Motor neuron (in vitro differentiated cells): ENCODE measurements at regions not wholly inside any gene's neighbourhood (a gene's known extent, or its start where the extent isn't known, plus 50 kb on each side); places are given as distances from the start of the nearest gene placed in this dataset.

Experiments
- ATAC-seq, 8 experiments: fragments of 200-7000 bp; cut with Tn5 transposase; replicated peaks in 6 of 8; 2 replicates each; pipeline ENCODE4 v1.8.0; 2021; ENCODE audit warnings: mild to moderate bottlenecking in 8 of 8, moderate library complexity in 8 of 8
- H3K27ac ChIP-seq, 2 donors: fragments of 250-450 bp; sonication (Bioruptor Pico); 2 replicates each; pipeline ENCODE4 v1.9.0; 2021; ENCODE audit warnings: antibody characterized with exemption in 2 of 2, mild to moderate bottlenecking in 2 of 2, moderate library complexity in 1 of 2
- H3K4me1 ChIP-seq, 2 donors: fragments of 250-450 bp; sonication (Bioruptor Pico); replicated peaks in 1 of 2; 2 replicates each; pipeline ENCODE4 v1.6.1; 2021; ENCODE audit warnings: antibody characterized with exemption in 2 of 2, mild to moderate bottlenecking in 2 of 2, moderate library complexity in 1 of 2
- H3K4me3 ChIP-seq, 5 donors: fragments of 250-450 bp; sonication (Bioruptor Pico); 2 replicates each; pipeline ENCODE4 v1.9.0; 2021; ENCODE audit warnings: antibody characterized with exemption in 5 of 5, mild to moderate bottlenecking in 5 of 5, moderate library complexity in 4 of 5
- WGBS, 10 experiments: fragments of 450-650 bp; shearing (Covaris generic); methylation state at CpG; one replicate each; pipeline ENCODE4 v1.0.0; 2022; 5-methylcytosine and 5-hydroxymethylcytosine counted together
- in situ Hi-C, 9 experiments: fragments of 400-800 bp; cut with MboI; loops; one replicate each; pipeline ENCODE4 v1.15.0; 2021; ENCODE audit warnings: low sequenced_read_pairs in 9 of 9, low pct_unique_long_range_greater_than_20kb in 2 of 9; ENCODE audit not compliant: unreplicated experiment in 9 of 9

GRCh38 chr5:9957214-9957613 lies 292.5 kb downstream of the ATPSCKMT start:
- H3K4me3 ChIP-seq, result no peak overlapping the region
- WGBS, 10 experiments, result 0 to 100% (median 57%) methylated on average over 1 of the region's 1 CpG; no CpG with 5 or more reads in 3 of the 10 experiments
- no peak for ATAC-seq
- in situ Hi-C loops, result no loop called here
- peaks cover 0 to under 1% of the 10 kb centered on the region in 2 donors for H3K4me1 ChIP-seq
- H3K27ac ChIP-seq, result no peak overlapping the region

DNA sequence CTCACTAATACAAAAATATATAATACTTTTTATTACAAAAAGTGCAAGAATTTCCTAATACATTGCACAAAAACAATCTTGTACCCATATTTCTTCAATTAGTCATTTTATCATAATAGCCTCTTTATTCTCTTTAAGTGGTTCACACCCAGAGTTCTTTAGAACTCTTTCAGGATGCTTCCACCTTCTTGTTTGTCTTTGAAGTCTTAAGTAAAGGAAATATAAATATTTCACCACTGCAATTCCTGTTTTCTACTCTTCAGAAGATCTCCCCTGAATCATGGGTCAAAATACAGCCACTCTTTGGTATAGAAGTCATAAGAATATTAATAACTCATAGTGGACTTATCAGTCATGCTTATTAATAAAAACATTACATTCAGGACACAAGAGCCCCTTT lies 293.0 kb downstream of the ATPSCKMT start:
- ATAC-seq, result no peak

DNA sequence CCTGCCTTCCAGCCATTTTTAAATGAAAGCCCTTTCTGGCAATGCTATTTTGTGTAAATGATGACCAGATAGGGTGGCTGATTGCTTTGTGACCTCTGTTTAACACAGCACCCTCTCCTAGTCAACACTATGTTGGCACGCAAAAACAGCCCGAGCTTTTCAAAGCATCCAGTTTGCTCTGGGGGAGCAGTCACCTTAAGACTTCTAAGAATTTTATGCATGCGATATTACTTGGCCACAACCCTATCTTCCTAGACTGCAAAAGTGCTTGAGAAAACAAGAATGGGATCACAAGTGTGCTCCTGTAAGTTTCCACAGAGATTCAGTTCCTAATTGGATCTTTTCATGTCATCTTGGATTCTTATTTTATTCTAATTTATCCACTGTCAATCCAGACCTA lies 294.1 kb downstream of the ATPSCKMT start:
- no peak overlapping the region for H3K4me3 ChIP-seq
- in situ Hi-C loops, result no loop called here
- no peak for ATAC-seq

More for the DNA sequence above, 293.0 kb downstream of the ATPSCKMT start:
- H3K4me1 ChIP-seq, result peaks cover 0 to 5% of the 10 kb centered on the region in 2 donors
- in situ Hi-C loops, result no loop called here
- H3K27ac ChIP-seq, result no peak overlapping the region
- no peak overlapping the region for H3K4me3 ChIP-seq

GRCh38 chr5:9954869-9955268 lies 294.8 kb downstream of the ATPSCKMT start:
- Histone ChIP-seq H3K4me1 (peaks cover 0 to 7% of the 10 kb centered on the region in 2 donors), H3K4me3 (no peak overlapping the region), H3K27ac (no peak overlapping the region)
- in situ Hi-C loops, result no loop called here
- WGBS, 10 experiments, result 10 to 100% (median 97%) methylated on average over 1 to 2 of the region's 2 CpGs; no CpG with 5 or more reads in 1 of the 10 experiments
- no peak for ATAC-seq

More for the DNA sequence above, 294.1 kb downstream of the ATPSCKMT start:
- Histone ChIP-seq H3K4me1 (peaks cover 0 to 7% of the 10 kb centered on the region in 2 donors), H3K27ac (no peak overlapping the region)
- 89 to 100% (median 100%) methylated on average over 1 to 3 of the region's 3 CpGs; no CpG with 5 or more reads in 4 of the 10 experiments for WGBS, 10 experiments

GRCh38 chr5:9953691-9954090 lies 296.0 kb downstream of the ATPSCKMT start:
- H3K4me3 ChIP-seq, result no peak overlapping the region
- WGBS, 10 experiments, result 40 to 100% (median 77%) methylated on average over 1 to 2 of the region's 2 CpGs; no CpG with 5 or more reads in 2 of the 10 experiments
- no peak for ATAC-seq
- no peak overlapping the region for H3K27ac ChIP-seq
- peaks cover 0 to 7% of the 10 kb centered on the region in 2 donors for H3K4me1 ChIP-seq
- in situ Hi-C loops, result no loop called here

GRCh38 chr5:9951865-9952516 lies 297.7 kb downstream of the ATPSCKMT start:
- Histone ChIP-seq H3K4me3 (no peak overlapping the region), H3K4me1 (peaks cover 6 to 19% of the 10 kb centered on the region in 2 donors), H3K27ac (no peak overlapping the region)
- ATAC-seq, result peak in 5 of 8 experiments; percentile 39 to 80 (median 64)
- in situ Hi-C loops, result no loop called here
- WGBS, 10 experiments, result 31 to 81% (median 58%) methylated on average over 2 to 6 of the region's 6 CpGs; no CpG with 5 or more reads in 2 of the 10 experiments

GRCh38 chr5:9947944-9948343 lies 301.7 kb downstream of the ATPSCKMT start:
- in situ Hi-C loops, result no loop called here
- ATAC-seq, result peak in 5 of 8 experiments; percentile 91 to 94 (median 94)
- H3K27ac ChIP-seq, result no peak overlapping the region
- H3K4me1 ChIP-seq, result peaks cover 6 to 22% of the 10 kb centered on the region in 2 donors
- 20 to 67% (median 44%) methylated on average over 1 to 5 of the region's 5 CpGs; no CpG with 5 or more reads in 2 of the 10 experiments for WGBS, 10 experiments
- no peak overlapping the region for H3K4me3 ChIP-seq

DNA sequence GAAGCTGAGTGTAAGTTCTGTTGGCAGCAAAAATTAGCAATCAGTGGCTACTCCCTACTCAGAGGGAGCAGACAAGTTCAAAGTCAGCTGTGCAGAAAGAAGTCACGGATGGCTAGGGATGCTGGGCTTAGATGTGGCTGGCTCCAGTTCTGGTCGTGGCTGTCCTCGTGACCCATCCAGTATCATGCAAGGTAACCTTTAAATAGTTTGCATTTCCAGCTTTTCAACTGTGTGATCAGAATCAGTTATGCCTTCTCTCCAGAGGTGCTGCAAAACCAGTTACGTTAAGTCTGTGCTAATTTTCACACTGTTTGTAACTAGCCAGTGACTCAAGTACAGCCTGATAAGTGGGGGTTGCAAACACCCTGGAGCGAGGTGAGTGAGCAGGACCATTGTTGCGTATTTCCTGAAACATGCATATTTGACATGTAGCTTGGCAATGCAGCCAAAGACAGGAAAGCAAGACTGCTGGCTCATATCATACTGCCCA lies 302.4 kb downstream of the ATPSCKMT start:
- in situ Hi-C loops, result no loop called here
- 40 to 91% (median 75%) methylated on average over 1 to 6 of the region's 6 CpGs; no CpG with 5 or more reads in 2 of the 10 experiments for WGBS, 10 experiments
- peak in 7 of 8 experiments; percentile 3 to 97 (median 61) for ATAC-seq

DNA sequence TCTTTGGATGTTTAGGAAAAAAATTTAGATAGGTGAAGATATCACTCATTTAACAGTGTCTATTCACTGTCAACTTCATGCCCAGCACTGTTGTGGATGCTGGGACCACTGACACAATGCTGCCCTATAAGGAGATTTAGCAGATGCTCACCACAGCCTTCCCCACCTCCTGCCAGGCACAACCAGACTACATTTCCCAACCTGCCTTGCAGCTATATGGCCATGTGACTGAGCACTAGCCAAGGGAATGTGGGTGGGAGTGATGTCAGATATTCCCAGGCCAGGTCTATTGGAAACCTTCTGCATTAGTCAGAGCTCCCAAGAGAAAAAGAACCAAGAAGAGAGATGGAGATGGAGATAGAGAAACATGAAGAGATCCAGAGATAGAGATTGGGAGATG lies 302.6 kb upstream of the TAS2R1 start:
- peak in 5 of 8 experiments; percentile 34 to 80 (median 67) for ATAC-seq
- in situ Hi-C loops, result no loop called here
- Histone ChIP-seq H3K4me1 (peaks cover 4 to 5% of the 10 kb centered on the region in 2 donors), H3K27ac (no peak overlapping the region), H3K4me3 (no peak overlapping the region)

More for the DNA sequence above, 302.4 kb downstream of the ATPSCKMT start:
- Histone ChIP-seq H3K27ac (no peak overlapping the region), H3K4me3 (no peak overlapping the region), H3K4me1 (peaks cover 6 to 22% of the 10 kb centered on the region in 2 donors)

DNA sequence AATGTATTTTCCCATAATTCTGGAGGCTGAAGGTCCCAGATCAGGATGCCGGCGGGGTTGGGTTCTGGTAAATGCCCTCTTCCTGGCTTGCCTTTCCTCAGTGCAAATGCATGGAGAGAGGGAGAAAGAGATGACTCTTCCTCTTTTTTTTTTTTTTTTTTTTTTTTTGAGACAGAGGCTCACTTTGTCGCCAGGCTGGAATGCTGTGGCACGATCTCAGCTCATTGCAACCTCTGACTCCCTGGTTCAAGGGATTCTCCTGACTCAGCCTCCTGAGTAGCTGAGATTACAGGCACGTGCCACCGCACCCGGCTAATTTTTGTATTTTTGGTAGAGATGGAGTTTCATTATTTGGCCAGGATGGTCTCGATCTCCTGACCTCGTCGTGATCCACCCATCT lies 300.0 kb upstream of the TAS2R1 start:
- in situ Hi-C loops, result no loop called here
- Histone ChIP-seq H3K27ac (no peak overlapping the region), H3K4me1 (peaks cover 4 to 5% of the 10 kb centered on the region in 2 donors), H3K4me3 (no peak overlapping the region)
- 72 to 100% (median 96%) methylated on average over 2 to 9 of the region's 10 CpGs; no CpG with 5 or more reads in 3 of the 10 experiments for WGBS, 10 experiments
- ATAC-seq, result no peak

DNA sequence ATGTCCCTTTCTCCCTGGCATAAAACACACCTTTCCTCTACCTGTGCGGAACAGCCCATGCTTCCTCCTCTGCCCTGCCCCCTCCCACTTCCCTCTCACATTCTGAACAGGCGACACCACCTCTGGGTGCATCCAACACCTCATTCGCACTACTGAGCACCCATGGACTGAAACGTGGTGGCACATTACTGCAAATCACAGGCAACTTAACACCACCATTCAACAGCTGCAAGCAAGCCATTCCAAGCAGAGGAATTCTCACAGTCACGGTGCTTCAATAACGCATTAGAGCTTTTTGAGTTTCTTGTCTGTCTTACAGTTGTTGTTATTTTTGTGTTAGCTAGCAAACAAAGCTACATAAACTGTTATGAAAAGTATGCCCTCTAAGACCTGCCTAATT lies 298.2 kb upstream of the TAS2R1 start:
- ATAC-seq, result no peak
- in situ Hi-C loops, result no loop called here
- H3K4me3 ChIP-seq, result no peak overlapping the region
- H3K27ac ChIP-seq, result no peak overlapping the region
- peaks cover 4 to 5% of the 10 kb centered on the region in 2 donors for H3K4me1 ChIP-seq
- whole genome bisulfite sequencing, 10 experiments, result 0 to 100% (median 47%) methylated on average over 1 to 5 of the region's 6 CpGs; no CpG with 5 or more reads in 2 of the 10 experiments

DNA sequence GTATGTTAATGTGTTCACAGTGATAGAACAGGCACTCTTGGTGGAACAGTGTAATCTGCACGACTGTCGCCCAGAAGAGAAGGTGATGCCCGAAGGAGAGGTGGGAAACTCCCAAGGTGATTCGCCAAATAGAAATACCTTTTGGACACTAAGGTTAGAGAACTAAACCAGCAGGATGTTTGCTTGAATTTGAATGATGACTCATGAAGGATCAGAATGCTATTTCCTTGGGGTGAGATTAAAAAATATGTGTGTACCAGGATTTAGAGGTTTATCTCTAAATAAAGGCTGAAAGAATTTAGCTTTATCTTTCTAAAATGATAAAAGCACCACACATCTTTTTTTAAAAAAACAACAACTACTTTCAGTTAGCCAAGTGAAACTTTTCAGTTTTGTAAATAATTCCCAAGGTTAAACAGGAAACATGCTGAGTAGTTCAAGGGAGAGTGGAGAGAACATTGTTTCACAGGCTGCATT lies 297.4 kb upstream of the TAS2R1 start:
- ATAC-seq, result no peak

DNA sequence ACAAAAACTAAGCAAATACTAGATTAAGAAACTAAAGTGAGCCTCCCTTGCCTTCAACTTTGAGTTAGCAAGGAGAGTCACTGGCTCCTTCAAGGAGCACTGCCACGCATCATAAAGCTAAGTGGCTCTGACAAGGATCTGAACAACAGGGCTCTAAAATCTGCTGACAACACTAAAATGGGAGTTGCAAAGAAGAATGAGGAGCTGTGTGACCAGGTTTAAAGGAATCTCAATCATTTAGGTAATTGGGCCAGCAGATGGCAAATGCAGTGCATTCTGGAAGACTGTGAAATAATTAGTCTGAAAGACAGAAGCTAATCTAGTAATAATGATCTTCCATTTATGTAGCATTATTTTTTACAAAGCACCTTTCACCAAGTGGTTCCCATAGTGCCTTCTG lies 297.0 kb upstream of the TAS2R1 start:
- Histone ChIP-seq H3K4me1 (peaks cover 4 to 5% of the 10 kb centered on the region in 2 donors), H3K27ac (no peak overlapping the region), H3K4me3 (no peak overlapping the region)
- no peak for ATAC-seq
- in situ Hi-C loops, result no loop called here
- 29 to 100% (median 67%) methylated on average over 1 of the region's 1 CpG; no CpG with 5 or more reads in 3 of the 10 experiments for WGBS, 10 experiments

More for the DNA sequence above, 297.4 kb upstream of the TAS2R1 start:
- no peak overlapping the region for H3K27ac ChIP-seq
- in situ Hi-C loops, result no loop called here
- H3K4me3 ChIP-seq, result no peak overlapping the region
- peaks cover 4 to 5% of the 10 kb centered on the region in 2 donors for H3K4me1 ChIP-seq
- 50 to 100% (median 86%) methylated on average over 1 to 4 of the region's 4 CpGs; no CpG with 5 or more reads in 1 of the 10 experiments for WGBS, 10 experiments
